Myocyte (in vitro differentiated cells): ENCODE measurements at regions not wholly inside any gene's neighbourhood (a gene's known extent, or its start where the extent isn't known, plus 50 kb on each side); places are given as distances from the start of the nearest gene placed in this dataset.

Source experiments
- DNase-seq: peaks from one replicate; pipeline ENCODE4 v3.0.0-alpha.2; 2012; ENCODE audit warnings: low read depth

DNA sequence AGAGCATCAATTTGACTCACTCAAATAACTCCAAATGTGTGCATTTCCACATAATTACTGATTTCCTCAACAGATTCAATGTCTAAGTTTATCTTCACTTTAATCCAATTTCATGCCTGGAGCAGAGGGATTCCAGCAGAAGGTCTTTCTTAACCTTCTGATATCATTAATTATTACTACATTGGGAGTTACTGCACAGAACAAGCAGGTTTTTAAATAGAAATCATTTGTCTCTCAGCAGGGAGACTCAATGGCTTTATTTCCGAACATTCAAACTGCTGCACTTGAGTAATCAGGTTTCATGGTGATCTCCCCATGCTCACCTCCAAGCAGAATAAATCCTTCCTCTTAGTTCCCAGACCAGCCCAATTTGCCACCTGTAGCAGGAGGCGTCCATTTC is 264.8 kb upstream of the IGF1R start:
- DNase-seq = no peak

DNA sequence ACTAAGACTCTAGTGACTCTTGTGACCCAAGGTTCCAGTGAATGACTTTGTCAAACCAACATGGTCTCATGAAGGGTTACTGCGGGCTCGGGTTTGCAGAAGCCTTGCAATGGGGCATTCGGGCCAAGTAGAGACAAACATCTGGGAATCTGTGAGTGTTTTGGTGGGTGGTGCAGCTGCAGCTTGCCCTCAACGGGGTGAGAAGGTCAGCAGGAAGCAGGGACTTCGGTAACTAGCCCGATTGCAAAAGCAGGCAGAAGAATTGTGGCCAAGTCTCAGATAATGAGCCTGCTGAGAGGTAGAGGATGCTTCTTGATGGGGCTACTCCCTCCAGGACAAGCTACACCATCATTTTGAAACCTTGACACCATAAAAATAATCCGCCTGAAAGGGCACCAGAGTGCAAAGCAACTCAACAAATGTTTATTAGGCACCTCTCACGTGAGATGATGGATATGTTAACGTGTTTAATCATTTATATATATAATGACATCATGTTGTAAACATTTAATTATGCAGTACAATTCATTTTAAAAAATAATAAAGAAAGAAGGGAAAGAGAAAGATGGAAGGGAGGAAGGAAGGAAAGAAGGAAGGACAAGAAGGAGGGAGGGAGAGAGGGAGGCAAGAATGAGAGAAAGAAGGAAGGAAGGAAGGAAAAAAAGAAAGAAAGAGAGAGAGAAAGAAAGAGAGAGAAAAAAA is 263.9 kb upstream of the IGF1R start:
- no peak for DNase-seq

DNA sequence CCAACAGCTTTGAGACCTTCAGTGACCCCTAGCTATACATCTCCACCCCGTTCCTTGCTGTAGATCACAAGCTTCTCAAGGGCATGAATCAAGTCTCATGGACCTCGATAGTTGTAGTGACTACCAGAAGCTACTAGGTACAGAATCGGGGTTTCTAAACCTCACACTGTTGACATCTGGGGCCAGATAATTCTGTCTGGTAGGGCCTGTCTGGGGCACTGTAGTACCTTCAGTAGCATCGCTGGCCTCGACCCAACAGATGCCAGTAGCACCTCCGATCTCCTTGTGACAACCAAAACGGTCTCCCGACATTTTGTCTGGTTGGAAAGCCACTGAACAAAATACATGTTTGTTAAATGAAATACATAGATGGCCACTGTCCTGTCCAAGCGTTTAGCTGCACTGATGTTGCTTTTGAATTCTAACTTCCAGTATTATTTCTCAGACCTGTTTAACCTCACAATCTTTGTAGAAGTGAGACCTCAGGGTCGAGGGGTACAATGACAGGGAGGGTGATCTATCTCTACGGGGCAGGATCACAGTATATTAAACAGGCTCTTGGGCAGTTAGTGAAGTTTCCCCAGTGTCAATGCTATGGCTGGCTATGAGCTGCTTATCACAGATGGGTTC is 262.5 kb upstream of the IGF1R start:
- no peak for DNase-seq

DNA sequence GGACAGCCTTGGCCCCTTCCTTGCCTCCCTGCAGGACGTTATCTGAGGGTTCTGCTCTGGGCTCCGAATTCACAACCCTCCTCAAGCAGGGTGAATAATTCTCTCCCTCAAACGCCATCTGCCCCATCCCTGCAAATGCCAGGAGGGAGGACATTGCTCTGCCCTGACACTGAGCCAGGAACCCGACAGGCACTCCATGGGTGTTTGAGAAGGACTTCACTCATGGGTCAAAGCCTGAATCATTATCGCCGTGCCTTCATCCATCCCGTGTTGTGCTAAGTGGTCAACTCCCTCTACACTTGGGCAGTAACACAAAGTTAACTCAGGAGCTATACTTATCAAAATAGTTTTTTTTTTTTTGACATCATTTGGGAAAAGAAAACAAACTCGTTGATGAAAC is 261.8 kb upstream of the IGF1R start:
- no peak for DNase-seq

DNA sequence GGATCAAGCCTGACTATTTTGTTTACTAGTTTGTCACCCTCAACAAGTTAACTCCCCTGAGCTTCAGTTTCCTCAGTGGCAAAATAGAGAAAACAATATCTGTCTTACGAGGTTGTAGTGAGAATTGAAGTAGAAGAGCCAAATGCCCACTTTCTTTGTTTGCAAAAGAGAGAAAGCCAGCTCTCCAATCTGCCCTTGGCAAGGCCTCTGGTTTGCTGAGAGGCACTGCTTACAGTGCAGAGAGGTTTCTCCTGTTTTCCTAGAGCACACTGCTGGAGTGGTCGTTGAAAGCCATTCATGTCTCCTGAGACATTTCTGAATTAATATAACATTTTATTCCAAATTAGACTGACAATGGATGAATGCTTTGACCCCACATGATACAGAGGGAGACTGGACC is 260.5 kb upstream of the IGF1R start:
- no peak for DNase-seq

DNA sequence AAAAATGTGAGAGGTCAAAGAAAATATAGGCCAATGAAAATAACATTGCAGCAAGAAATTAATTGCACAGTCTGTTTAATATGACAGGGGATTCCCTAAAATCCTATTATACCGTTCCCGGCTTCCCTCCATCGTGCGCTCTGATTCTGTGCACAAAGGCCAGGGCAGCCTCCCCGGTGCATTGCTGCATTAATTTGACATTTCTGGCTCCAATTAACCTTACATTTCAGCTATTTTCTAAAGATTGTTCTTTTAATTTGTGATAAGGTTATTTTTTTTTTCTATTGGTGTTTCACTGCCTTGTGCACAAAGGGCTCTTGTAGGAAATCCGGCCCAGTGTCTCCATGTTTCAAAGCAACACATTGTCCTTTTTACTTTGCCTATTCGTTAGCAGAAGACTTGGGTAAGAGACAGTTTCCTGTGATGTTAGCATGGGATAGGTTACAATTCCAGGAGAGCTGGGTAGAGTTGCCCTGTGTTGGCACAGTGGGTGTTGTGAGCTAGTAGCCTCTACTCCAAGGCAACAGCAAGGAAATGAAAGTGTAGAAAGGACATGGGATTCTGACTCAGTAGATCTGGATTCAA is 257.3 kb upstream of the IGF1R start:
- no peak for DNase-seq

DNA sequence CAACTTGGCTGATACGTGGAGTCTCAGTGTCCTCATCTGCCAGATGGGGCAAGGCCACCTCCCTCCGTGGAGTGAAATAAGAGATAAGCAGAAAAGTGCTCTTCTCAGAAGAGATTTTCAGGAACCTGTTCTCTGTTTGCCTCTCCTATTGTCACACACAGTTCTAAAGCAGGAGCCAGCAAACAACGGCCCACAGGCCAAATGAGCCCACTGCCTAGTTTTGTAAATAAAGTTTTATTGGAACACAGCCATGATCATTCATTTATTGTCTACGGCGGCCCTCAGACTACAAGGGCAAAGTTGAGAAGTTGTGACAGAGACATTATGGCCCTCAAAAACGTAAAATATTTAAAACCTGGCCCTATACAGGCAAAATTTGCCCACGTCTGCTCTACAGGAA is 256.8 kb upstream of the IGF1R start:
- no peak for DNase-seq

DNA sequence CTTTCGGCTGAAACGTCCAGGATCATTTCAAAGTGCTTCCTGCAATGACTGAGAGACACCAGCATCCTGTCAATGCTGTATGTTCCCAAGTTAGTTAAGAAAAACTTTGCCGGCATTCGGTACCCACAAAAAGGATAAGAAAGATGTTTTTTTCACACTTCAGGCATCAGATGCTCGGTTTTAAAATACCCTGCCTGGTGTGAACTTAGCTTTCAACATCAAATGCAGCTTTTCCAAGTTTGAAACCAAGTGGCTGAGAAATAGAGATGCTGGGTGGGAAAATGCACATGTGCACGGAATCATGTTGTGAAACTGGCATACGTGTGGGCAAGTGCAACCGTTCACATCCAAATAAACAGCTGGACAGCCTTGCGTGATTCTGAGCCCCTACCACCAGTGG is 254.9 kb upstream of the IGF1R start:
- no peak for DNase-seq

DNA sequence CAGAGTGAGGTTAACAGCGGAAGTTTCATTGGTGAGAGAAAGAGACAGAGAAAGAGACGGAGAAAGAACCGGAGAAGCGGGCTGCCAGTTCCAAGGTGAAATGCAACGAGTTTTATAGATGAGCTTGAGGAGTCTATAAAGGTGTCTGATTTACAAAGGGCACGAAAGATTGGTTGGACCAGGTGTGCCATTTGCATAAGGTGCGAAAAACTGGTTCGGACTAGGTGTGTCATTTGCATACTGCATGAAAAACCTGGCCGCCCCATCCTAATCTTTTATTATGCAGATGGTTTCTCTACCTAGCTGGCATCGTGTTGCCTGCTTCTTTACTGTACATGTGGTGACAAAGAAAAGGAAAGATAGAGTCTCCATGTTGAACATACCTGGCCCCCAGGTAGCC is 253.8 kb upstream of the IGF1R start:
- no peak for DNase-seq

DNA sequence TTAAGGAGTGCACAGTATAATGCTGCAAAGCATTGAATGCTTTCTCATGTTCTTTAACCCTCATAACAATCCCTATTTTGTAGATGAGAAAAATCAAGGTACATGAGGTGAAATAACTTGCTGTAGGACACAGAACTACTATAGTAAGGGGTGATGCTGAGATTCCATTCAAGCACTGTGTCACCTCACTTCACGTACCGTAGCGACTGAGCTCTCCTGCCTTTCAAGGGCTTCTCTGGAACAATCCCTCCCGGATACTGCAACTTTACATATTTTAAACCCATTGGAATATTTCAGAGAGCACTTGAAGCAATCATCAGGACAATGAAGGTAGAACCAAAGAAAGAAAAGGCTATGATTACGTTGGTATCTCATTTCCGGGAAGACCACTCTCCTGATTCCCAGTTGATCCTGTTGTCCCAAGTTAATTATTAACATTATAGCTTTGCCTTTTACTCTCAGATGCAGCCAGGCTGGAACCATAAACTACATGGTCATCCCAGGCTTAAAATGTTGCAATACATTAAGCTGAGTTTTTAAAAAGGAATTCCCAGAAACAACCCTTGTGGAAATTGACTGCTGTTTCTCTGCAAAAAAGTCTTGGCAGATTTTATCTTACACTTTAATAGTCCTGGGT is 252.2 kb upstream of the IGF1R start:
- DNase-seq = no peak

DNA sequence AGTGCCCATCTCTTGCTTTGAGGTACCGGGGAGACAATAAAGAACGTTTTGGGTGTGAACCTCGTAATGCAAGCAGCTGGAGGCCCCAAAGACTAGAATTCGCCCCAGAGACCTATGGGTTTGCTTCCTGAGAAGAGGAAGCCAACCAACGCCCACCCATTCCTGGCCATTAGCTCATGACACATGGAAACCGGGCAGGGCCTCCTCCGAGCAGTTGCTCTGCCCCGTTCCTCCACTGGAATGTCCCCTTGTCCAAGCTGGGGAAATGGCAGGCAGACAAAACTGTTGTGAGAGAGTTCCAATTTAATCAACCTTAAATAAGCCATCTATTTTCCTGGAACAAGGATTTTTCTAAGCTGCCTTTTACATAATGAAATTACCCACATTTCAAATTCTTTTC is 250.9 kb upstream of the IGF1R start:
- peak; percentile 7 for DNase-seq

DNA sequence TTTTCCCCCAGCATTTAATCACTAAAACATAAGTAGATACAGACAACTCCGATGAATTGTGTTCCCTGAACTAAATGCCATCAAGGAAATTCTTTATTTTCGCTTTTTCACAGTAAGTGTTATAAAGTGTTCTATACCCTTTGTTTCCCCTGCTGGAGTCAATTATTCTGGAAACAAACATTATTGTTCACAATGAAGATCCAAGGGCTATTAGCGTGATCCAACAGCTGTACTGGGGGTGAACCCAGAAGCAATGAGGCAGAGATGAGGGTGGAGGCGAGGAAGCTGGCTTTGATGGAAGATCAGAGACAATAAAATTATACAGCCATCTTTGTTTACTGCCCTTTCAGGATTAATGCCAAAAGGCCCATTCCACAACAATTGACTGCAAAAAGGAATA is 250.3 kb upstream of the IGF1R start:
- no peak for DNase-seq

DNA sequence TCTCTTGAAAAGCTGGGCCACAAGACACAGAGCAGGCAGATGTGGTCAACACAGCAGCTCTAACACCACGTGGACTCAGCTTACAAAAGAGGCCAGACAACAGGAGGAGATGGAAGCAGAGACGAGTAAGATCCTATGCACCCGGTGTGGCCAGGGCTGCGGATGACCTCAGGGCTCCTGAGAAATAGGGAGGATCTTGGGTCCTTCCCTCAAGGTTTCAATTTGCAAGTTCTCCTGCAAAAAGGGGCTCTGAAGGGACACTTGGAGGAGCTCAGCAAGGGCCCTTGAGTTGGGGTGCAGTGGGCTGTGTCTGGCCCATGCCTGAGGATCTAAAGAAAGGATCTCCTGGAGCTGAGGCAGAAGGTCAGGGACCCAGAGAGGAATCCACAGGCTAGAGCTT is 249.5 kb upstream of the IGF1R start:
- no peak for DNase-seq

DNA sequence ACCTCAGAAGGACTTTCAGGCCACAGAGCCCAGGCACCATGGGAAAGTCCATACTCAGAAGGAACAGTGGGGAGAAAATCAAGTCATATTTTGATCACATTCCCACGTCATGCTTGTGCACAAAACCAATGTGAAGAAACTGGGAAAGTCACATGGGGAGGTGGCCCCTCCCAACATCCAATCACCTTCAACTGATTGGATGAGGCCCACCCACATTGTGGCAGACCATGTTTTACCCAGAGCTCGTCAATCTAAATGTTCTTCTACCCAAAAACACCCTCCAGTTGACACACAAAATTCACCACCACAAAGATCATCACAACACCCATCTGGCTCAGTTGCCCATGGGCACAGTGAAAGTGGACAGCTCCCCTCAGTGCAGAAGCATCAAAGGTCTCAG is 248.2 kb upstream of the IGF1R start:
- DNase-seq = no peak

DNA sequence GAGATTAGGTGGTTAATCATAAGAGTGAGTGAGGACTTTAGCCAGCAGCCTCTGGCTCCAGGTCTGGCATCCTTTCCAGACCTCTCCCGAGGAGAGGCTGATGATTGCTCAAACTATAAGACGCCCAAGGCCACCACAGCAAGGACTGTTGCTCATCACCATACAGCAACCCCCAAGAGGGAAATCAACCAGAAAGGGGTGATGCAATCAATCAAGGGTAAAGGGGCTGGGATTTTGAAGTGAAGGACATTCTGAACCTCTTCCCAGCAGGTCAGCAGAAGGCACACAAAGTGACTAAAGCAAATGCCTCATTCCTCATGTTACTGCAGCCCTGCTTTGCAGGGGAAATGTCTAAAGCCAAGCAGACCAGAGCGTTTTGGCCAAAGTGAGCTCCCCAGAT is 247.3 kb upstream of the IGF1R start:
- no peak for DNase-seq

DNA sequence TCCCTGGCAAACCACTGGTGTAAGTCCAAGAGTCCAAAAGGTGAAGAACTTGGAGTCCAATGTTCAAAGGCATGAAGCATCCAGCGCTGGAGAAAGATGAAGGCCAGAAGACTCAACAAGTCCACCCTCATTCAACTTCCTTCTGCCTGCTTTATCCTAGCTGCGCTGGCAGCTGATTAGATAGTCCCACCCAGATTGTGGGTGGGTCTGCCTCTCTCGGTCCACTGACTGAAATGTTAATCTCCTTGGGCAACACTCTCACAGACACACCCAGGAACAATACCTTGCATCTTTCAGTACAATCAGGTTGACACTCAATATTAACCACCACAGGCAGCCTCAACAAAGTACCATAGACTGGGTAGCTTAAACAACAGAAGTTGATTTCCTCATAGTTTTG is 245.9 kb upstream of the IGF1R start:
- DNase-seq = no peak

DNA sequence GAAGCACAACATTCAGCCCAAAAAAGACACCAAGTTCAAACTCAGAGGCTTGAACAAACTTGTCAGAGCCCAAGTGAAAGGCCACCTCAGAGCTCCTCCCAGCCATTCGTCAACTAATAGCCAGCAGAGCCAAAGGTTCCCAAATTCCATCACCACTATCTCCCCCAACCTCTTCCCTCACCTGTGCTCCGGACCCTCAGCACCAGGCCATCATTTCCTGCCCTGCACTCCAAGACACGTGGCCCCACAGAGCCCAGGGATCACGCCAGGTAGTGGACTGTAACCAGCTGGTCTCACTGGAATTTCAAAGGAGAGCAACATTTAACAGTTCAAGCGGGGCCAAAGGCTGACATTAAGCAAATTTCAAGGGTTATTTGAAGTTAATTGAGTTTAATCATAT is 245.2 kb upstream of the IGF1R start:
- DNase-seq = no peak

DNA sequence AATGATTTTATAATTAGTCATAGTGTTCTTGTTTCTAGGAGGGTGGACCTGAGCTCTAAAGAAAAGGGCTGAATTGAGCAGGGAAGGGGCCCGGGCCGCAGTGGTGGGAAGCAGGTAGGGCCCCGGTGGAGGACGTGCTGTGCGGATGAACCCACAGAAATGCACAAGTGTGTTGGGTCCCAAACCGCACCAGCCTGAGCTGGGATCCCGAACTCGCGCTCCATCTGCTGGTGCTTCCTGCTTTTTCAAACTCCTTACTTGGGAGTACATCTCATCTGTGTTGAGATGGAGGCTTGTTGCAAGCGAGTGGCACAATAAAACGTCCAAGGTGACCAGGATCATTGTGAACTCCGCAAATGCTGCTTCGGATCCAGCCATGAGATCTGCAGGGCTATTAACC is 244.8 kb upstream of the IGF1R start:
- DNase-seq = no peak

DNA sequence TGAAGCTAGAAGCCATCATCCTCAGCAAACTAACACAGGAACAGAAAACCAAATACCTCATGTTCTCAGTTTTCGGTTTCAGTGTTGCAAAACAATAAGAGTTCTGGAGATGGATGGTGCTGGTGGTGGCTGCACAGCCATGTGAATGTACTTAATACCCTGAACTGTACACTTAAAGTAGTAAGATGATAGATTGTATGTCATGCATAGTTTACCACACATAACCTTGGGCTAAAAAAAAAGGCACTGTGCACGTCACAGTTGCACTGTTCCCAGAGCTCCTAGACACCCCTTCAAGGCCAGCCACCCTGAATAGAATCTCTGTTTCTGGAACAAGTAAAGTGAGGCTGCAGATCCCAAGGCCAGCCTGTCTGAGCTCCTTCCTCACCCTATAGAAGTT is 243.3 kb upstream of the IGF1R start:
- DNase-seq = no peak

DNA sequence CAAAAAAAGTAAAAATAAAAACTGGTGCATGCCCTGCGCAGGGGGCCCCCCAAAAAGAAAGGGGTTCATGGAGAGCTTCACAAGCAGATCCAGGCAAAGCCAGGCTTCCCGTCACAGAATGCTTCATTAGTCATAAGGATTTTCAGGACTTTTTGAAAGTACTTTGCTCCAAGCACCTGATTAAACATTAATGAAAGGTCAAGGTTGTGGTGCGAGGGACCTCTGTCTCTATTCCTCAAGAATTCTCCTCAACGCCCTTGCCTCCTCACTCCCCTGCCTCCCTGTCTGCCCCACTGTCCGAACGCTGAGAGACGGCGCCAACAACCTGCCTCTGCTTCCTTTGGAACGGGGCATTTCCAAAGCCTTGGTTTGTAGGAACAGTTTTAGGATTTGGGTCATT is 240.1 kb upstream of the IGF1R start:
- DNase-seq = no peak

DNA sequence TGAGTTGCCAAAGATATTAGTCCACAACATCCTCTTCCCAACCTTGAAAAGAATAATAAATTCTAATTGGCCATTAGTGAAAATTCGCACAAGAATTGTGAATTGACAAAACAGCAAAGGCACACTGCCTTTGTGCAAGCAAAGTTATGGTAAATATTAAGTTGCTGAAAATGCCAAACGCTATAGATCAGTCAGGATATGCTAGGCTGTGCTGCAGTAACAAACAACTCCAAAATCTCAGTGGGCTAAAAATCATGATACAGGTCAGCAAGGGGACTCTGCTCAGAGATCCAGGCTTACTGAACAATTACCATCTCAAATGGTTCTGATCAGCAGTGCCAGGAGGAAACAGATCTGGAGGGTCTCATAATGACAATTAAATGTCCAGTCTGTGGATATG is 238.0 kb upstream of the IGF1R start:
- no peak for DNase-seq

DNA sequence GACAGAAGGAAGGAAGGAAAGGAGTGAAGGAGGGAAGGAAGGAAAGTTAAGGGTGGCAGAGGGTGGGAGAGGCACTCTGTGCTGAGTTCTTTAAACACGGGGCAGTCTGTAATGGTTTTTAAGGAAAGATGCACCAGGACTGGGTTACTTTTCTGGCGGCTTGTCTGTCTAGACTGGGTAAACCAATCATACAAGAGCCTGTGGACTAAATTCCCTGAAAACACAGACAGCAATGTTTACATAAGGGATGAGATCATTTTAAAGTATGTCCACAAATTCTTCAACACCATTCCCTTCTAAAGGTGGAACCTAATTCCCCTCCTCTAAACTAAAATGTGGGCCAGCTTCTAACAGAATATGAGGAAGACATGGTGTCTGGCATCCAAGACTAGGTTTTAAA is 235.5 kb upstream of the IGF1R start:
- no peak for DNase-seq
